H1 (cell line): ENCODE measurements at regions not wholly inside any gene's neighbourhood (a gene's known extent, or its start where the extent isn't known, plus 50 kb on each side); places are given as distances from the start of the nearest gene placed in this dataset.

Experiments used
- FOSL1 ChIP-seq: IDR thresholded peaks from 2 replicates; pipeline ENCODE4 v1.6.1; 2011; ENCODE audit warnings: mild to moderate bottlenecking, low read depth, low read length, moderate library complexity; ENCODE audit not compliant: insufficient read depth
- GABPA ChIP-seq: IDR thresholded peaks from 2 replicates; pipeline ENCODE4 v1.6.1; 2011; ENCODE audit warnings: mild to moderate bottlenecking, low read length, moderate library complexity, borderline replicate concordance; ENCODE audit not compliant: insufficient read depth
- JUN ChIP-seq: IDR thresholded peaks from 2 replicates; pipeline ENCODE4 v1.6.1; 2011; ENCODE audit warnings: low read depth, mild to moderate bottlenecking, improper control_type of control experiment, low read length
- PHF8 ChIP-seq: fragments of 200-600 bp; sonication (generic); conservative IDR thresholded peaks from 2 replicates; pipeline ENCODE4 v1.7.1; 2012; ENCODE audit warnings: low read depth, mild to moderate bottlenecking, inconsistent platforms, low read length, moderate library complexity
- POLR2A ChIP-seq, 2 experiments: IDR thresholded peaks; 1 replicate in 1 of 2; 2 replicates in 1 of 2; pipeline ENCODE4 v1.6.1; 2011; ENCODE audit warnings: low read depth in 2 of 2, low read length in 2 of 2, mild to moderate bottlenecking in 2 of 2; ENCODE audit errors: control extremely low read depth in 1 of 2
- POLR2AphosphoS5 ChIP-seq: IDR thresholded peaks from 2 replicates; pipeline ENCODE4 v1.6.1; 2011; ENCODE audit warnings: low read depth, low read length
- RAD21 ChIP-seq, 2 experiments: IDR thresholded peaks in 1 of 2; conservative IDR thresholded peaks in 1 of 2; 2 replicates each; pipeline ENCODE4 v1.6.1; 2011; ENCODE audit warnings: low read depth in 2 of 2, low read length in 2 of 2, improper control_type of control experiment in 1 of 2, inconsistent platforms in 1 of 2, mild to moderate bottlenecking in 1 of 2, moderate library complexity in 1 of 2
- SIN3A ChIP-seq, 2 experiments: IDR thresholded peaks in 1 of 2; conservative IDR thresholded peaks in 1 of 2; 2 replicates each; pipeline ENCODE4 v1.6.1; 2011 to 2012; ENCODE audit warnings: low read length in 2 of 2, improper control_type of control experiment in 1 of 2, low read depth in 1 of 2, mild to moderate bottlenecking in 1 of 2
- SP1 ChIP-seq: IDR thresholded peaks from 2 replicates; pipeline ENCODE4 v1.6.1; 2011; ENCODE audit warnings: low read depth, low read length
- TAF1 ChIP-seq: IDR thresholded peaks from 2 replicates; pipeline ENCODE4 v1.6.1; 2011; ENCODE audit warnings: mild to moderate bottlenecking, low read depth, low read length
- TF ChIP-seq, protein P1 (sequence below), 3 experiments: IDR thresholded peaks; 1 replicate in 2 of 3; 2 replicates in 1 of 3; pipeline versions ENCODE4 v1.5.1 to v1.6.1; 2011; ENCODE audit warnings: low read length in 3 of 3, mild to moderate bottlenecking in 3 of 3, inconsistent platforms in 2 of 3, low read depth in 1 of 3, moderate library complexity in 1 of 3; ENCODE audit not compliant: insufficient read depth in 1 of 3; ENCODE audit errors: control extremely low read depth in 1 of 3
- TF ChIP-seq, protein P2 (sequence below): IDR thresholded peaks from 2 replicates; pipeline ENCODE4 v1.6.1; 2011; ENCODE audit warnings: low read length, improper control_type of control experiment

DNA sequence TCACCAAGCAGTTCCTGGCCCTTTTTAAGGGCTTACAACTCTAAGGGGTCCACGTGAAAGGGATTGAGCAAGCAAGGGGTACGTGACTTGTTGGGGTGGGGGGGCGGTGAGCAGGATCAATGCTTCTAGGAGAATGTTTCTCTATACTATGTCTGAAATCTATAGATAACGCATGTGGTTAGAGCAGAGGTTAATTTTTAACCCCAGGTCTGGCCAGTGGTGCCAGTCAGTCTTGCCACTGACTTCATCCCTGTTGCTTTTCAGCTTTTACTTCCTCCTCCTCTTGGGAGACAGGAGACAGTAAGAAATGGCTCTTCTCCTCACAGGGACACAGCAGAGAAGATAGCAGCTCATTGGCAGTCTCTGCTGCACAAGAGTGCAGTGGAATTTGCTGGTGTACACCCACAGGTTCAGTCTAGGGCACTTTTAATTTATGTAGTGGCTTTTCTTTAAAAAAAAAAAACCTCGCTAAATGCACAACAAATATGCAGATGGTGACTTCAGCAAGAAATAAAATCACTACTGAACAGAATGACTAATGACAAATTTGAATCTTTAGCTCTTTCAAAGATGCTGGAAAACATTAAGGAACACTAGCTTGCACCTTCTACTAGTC, 190.5 kb downstream of the CCNG2 start:
- no peak for TF ChIP-seq SP1
- TF ChIP-seq RAD21 (IDR thresholded peaks at IDR 0.05 in 1 of 2, conservative IDR thresholded peaks at IDR 0.05 in 1 of 2; ENCODE audit: low read depth in 2 of 2, low read length in 2 of 2): no peak
- TF ChIP-seq, protein P1, sequence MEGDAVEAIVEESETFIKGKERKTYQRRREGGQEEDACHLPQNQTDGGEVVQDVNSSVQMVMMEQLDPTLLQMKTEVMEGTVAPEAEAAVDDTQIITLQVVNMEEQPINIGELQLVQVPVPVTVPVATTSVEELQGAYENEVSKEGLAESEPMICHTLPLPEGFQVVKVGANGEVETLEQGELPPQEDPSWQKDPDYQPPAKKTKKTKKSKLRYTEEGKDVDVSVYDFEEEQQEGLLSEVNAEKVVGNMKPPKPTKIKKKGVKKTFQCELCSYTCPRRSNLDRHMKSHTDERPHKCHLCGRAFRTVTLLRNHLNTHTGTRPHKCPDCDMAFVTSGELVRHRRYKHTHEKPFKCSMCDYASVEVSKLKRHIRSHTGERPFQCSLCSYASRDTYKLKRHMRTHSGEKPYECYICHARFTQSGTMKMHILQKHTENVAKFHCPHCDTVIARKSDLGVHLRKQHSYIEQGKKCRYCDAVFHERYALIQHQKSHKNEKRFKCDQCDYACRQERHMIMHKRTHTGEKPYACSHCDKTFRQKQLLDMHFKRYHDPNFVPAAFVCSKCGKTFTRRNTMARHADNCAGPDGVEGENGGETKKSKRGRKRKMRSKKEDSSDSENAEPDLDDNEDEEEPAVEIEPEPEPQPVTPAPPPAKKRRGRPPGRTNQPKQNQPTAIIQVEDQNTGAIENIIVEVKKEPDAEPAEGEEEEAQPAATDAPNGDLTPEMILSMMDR (IDR thresholded peaks at IDR 0.05; ENCODE audit: control extremely low read depth in 1 of 3, insufficient read depth in 1 of 3, low read depth in 1 of 3, low read length in 3 of 3): no peak
- TF ChIP-seq GABPA: no peak
- TF ChIP-seq TAF1: no peak
- TF ChIP-seq, protein P2, sequence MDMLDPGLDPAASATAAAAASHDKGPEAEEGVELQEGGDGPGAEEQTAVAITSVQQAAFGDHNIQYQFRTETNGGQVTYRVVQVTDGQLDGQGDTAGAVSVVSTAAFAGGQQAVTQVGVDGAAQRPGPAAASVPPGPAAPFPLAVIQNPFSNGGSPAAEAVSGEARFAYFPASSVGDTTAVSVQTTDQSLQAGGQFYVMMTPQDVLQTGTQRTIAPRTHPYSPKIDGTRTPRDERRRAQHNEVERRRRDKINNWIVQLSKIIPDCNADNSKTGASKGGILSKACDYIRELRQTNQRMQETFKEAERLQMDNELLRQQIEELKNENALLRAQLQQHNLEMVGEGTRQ: no peak
- no peak for TF ChIP-seq SIN3A (conservative IDR thresholded peaks at IDR 0.05 in 1 of 2, IDR thresholded peaks at IDR 0.05 in 1 of 2; ENCODE audit: low read depth in 1 of 2, low read length in 2 of 2)
- no peak for TF ChIP-seq JUN
- no peak for TF ChIP-seq PHF8
- no peak for TF ChIP-seq POLR2AphosphoS5
- TF ChIP-seq POLR2A (IDR thresholded peaks at IDR 0.05; ENCODE audit: control extremely low read depth in 1 of 2, low read depth in 2 of 2, low read length in 2 of 2): no peak
- no peak for TF ChIP-seq FOSL1
